Endothelial cell of umbilical vein (primary cell): ENCODE measurements at regions not wholly inside any gene's neighbourhood (a gene's known extent, or its start where the extent isn't known, plus 50 kb on each side); places are given as distances from the start of the nearest gene placed in this dataset.
"Not testable (repeated sequence)": the region's sequence is repeated elsewhere in the genome, so short reads cannot be mapped to it uniquely, and the experiment has no call there.

Experiments used
- CTCF ChIP-seq, 2 donors: IDR thresholded peaks; 1 replicate in 1 of 2; 2 replicates in 1 of 2; pipeline ENCODE4 v1.5.1; 2011; ENCODE audit warnings: low read length in 2 of 2, mild to moderate bottlenecking in 2 of 2, moderate library complexity in 2 of 2, control low read depth in 1 of 2, inconsistent platforms in 1 of 2, low read depth in 1 of 2; ENCODE audit not compliant: insufficient read depth in 1 of 2; ENCODE audit errors: extremely low read depth in 1 of 2
- EZH2 ChIP-seq: IDR thresholded peaks from 2 replicates; pipeline ENCODE4 v1.6.1; 2012; ENCODE audit warnings: borderline replicate concordance, low read depth, mild to moderate bottlenecking, moderate library complexity, low read length, inconsistent platforms; ENCODE audit not compliant: severe bottlenecking

- TF ChIP-seq CTCF (IDR thresholded peaks at IDR 0.05; ENCODE audit: extremely low read depth in 1 of 2, insufficient read depth in 1 of 2, low read depth in 1 of 2, low read length in 2 of 2); EZH2: not testable (repeated sequence)
Measured at GRCh38 chr12:131227641-131228040, 273.9 kb downstream of the ADGRD1 start.
